ENCODE measurements at regions not wholly inside any gene's neighbourhood (a gene's known extent, or its start where the extent isn't known, plus 50 kb on each side); places are given as distances from the start of the nearest gene placed in this dataset.

DNA sequence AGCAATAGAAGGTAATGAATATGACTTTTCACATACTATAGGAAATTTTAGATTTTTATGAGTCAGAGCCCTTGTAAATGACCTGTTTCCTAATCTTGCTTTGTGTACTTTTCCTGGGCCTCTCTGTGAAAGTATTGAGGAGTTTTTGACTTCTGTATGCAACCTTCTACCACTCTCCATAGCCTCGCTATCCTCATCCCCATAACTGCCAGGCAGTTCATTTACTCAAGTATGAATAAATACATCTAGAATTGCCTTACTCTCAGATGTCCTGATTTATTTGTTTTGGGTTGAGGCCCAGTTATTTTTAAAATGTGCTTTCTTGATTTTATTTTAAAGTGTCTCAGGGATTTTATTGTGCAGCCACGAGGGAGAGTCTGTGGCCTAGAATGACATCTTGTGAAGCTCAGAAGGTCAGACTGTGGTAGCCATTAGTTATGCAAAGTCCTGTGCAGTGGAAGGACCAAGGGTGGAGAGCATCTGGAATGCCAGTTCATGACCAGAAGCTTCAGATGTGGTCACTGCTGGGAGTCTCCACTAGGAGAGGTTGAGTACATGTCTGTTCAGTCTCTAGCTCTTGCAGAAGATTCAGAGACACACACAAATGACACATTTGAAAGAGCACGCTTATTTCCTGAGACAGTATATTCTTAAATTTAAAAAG is 346.2 kb upstream of the IMPG1 start (continued):
- TF ChIP-seq, protein P1, sequence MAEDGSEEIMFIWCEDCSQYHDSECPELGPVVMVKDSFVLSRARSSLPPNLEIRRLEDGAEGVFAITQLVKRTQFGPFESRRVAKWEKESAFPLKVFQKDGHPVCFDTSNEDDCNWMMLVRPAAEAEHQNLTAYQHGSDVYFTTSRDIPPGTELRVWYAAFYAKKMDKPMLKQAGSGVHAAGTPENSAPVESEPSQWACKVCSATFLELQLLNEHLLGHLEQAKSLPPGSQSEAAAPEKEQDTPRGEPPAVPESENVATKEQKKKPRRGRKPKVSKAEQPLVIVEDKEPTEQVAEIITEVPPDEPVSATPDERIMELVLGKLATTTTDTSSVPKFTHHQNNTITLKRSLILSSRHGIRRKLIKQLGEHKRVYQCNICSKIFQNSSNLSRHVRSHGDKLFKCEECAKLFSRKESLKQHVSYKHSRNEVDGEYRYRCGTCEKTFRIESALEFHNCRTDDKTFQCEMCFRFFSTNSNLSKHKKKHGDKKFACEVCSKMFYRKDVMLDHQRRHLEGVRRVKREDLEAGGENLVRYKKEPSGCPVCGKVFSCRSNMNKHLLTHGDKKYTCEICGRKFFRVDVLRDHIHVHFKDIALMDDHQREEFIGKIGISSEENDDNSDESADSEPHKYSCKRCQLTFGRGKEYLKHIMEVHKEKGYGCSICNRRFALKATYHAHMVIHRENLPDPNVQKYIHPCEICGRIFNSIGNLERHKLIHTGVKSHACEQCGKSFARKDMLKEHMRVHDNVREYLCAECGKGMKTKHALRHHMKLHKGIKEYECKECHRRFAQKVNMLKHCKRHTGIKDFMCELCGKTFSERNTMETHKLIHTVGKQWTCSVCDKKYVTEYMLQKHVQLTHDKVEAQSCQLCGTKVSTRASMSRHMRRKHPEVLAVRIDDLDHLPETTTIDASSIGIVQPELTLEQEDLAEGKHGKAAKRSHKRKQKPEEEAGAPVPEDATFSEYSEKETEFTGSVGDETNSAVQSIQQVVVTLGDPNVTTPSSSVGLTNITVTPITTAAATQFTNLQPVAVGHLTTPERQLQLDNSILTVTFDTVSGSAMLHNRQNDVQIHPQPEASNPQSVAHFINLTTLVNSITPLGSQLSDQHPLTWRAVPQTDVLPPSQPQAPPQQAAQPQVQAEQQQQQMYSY (CRISPR knock-in tag; IDR thresholded peaks at IDR 0.05) = no peak
- TF ChIP-seq, protein P2, sequence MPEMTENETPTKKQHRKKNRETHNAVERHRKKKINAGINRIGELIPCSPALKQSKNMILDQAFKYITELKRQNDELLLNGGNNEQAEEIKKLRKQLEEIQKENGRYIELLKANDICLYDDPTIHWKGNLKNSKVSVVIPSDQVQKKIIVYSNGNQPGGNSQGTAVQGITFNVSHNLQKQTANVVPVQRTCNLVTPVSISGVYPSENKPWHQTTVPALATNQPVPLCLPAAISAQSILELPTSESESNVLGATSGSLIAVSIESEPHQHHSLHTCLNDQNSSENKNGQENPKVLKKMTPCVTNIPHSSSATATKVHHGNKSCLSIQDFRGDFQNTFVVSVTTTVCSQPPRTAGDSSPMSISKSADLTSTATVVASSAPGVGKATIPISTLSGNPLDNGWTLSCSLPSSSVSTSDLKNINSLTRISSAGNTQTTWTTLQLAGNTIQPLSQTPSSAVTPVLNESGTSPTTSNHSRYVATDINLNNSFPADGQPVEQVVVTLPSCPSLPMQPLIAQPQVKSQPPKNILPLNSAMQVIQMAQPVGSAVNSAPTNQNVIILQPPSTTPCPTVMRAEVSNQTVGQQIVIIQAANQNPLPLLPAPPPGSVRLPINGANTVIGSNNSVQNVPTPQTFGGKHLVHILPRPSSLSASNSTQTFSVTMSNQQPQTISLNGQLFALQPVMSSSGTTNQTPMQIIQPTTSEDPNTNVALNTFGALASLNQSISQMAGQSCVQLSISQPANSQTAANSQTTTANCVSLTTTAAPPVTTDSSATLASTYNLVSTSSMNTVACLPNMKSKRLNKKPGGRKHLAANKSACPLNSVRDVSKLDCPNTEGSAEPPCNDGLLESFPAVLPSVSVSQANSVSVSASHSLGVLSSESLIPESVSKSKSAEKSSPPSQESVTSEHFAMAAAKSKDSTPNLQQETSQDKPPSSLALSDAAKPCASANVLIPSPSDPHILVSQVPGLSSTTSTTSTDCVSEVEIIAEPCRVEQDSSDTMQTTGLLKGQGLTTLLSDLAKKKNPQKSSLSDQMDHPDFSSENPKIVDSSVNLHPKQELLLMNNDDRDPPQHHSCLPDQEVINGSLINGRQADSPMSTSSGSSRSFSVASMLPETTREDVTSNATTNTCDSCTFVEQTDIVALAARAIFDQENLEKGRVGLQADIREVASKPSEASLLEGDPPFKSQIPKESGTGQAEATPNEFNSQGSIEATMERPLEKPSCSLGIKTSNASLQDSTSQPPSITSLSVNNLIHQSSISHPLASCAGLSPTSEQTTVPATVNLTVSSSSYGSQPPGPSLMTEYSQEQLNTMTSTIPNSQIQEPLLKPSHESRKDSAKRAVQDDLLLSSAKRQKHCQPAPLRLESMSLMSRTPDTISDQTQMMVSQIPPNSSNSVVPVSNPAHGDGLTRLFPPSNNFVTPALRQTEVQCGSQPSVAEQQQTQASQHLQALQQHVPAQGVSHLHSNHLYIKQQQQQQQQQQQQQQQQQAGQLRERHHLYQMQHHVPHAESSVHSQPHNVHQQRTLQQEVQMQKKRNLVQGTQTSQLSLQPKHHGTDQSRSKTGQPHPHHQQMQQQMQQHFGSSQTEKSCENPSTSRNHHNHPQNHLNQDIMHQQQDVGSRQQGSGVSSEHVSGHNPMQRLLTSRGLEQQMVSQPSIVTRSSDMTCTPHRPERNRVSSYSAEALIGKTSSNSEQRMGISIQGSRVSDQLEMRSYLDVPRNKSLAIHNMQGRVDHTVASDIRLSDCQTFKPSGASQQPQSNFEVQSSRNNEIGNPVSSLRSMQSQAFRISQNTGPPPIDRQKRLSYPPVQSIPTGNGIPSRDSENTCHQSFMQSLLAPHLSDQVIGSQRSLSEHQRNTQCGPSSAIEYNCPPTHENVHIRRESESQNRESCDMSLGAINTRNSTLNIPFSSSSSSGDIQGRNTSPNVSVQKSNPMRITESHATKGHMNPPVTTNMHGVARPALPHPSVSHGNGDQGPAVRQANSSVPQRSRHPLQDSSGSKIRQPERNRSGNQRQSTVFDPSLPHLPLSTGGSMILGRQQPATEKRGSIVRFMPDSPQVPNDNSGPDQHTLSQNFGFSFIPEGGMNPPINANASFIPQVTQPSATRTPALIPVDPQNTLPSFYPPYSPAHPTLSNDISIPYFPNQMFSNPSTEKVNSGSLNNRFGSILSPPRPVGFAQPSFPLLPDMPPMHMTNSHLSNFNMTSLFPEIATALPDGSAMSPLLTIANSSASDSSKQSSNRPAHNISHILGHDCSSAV (CRISPR knock-in tag; IDR thresholded peaks at IDR 0.05; ENCODE audit: borderline replicate concordance) = no peak
- no peak for TF ChIP-seq DPF2 (CRISPR knock-in tag; IDR thresholded peaks at IDR 0.05; ENCODE audit: borderline replicate concordance, low read depth)
- TF ChIP-seq, protein P3, sequence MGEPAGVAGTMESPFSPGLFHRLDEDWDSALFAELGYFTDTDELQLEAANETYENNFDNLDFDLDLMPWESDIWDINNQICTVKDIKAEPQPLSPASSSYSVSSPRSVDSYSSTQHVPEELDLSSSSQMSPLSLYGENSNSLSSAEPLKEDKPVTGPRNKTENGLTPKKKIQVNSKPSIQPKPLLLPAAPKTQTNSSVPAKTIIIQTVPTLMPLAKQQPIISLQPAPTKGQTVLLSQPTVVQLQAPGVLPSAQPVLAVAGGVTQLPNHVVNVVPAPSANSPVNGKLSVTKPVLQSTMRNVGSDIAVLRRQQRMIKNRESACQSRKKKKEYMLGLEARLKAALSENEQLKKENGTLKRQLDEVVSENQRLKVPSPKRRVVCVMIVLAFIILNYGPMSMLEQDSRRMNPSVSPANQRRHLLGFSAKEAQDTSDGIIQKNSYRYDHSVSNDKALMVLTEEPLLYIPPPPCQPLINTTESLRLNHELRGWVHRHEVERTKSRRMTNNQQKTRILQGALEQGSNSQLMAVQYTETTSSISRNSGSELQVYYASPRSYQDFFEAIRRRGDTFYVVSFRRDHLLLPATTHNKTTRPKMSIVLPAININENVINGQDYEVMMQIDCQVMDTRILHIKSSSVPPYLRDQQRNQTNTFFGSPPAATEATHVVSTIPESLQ (CRISPR knock-in tag; conservative IDR thresholded peaks at IDR 0.05) = no peak

Measured in HepG2 (cell line).